Stomach (tissue), 4 donors: ENCODE measurements at regions not wholly inside any gene's neighbourhood (a gene's known extent, or its start where the extent isn't known, plus 50 kb on each side); places are given as distances from the start of the nearest gene placed in this dataset.

Experiments used
- POLR2A ChIP-seq, 4 donors: fragments of 450-650 bp; IDR thresholded peaks; one replicate each; pipeline ENCODE4 v1.6.1; 2016; ENCODE audit warnings: antibody characterized with exemption in 4 of 4, control low read depth in 2 of 4, mild to moderate bottlenecking in 1 of 4, moderate library complexity in 1 of 4
- TF ChIP-seq, protein P1 (sequence below), 7 experiments: fragments of 450-650 bp in 4 of 7; fragments of 200-600 bp in 3 of 7; sonication (generic) in 3 of 7; IDR thresholded peaks; one replicate each; pipeline ENCODE4 v1.5.1; 2016 to 2019; ENCODE audit warnings: antibody characterized with exemption in 7 of 7, control low read depth in 2 of 7, mild to moderate bottlenecking in 1 of 7

DNA sequence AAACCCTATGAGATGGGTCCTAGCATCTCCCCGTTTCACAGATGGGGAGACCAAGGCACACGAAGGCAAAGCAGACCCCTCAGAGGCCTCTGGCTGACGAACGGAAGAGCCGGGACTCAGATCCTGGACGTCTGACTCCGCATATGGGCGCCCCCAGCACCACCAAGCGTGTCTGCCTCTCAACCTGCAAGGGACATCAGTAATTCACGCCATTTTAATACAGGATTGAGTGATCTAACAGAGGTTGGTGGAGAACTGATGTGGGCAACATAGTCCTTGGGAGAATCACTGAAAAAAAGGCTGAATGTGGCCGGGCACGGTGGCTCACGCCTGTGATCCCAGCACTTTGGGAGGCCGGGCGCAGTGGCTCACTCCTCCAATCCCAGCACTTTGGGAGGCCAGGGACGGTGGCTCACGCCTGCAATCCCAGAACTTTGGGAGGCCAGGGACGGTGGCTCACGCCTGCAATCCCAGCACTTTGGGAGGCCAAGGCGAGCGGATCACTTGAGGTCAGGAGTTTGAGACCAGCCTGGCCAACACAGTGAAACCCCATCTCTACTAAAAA is 206.6 kb downstream of the DLL1 start:
- TF ChIP-seq POLR2A (IDR thresholded peaks at IDR 0.05) = no peak
- TF ChIP-seq, protein P1, sequence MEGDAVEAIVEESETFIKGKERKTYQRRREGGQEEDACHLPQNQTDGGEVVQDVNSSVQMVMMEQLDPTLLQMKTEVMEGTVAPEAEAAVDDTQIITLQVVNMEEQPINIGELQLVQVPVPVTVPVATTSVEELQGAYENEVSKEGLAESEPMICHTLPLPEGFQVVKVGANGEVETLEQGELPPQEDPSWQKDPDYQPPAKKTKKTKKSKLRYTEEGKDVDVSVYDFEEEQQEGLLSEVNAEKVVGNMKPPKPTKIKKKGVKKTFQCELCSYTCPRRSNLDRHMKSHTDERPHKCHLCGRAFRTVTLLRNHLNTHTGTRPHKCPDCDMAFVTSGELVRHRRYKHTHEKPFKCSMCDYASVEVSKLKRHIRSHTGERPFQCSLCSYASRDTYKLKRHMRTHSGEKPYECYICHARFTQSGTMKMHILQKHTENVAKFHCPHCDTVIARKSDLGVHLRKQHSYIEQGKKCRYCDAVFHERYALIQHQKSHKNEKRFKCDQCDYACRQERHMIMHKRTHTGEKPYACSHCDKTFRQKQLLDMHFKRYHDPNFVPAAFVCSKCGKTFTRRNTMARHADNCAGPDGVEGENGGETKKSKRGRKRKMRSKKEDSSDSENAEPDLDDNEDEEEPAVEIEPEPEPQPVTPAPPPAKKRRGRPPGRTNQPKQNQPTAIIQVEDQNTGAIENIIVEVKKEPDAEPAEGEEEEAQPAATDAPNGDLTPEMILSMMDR (IDR thresholded peaks at IDR 0.05) = no peak
